Endothelial cell of umbilical vein (primary cell): ENCODE measurements at regions not wholly inside any gene's neighbourhood (a gene's known extent, or its start where the extent isn't known, plus 50 kb on each side); places are given as distances from the start of the nearest gene placed in this dataset.

ENCODE experiments used
- TF ChIP-seq, protein P1 (sequence below): IDR thresholded peaks from 2 replicates; pipeline ENCODE4 v1.6.1; 2011; ENCODE audit not compliant: insufficient read depth, insufficient read length
- TF ChIP-seq, protein P2 (sequence below), 2 donors: IDR thresholded peaks; 1 replicate in 1 of 2; 2 replicates in 1 of 2; pipeline ENCODE4 v1.5.1; 2011; ENCODE audit warnings: low read length in 2 of 2, mild to moderate bottlenecking in 2 of 2, moderate library complexity in 2 of 2, control low read depth in 1 of 2, inconsistent platforms in 1 of 2, low read depth in 1 of 2; ENCODE audit not compliant: insufficient read depth in 1 of 2; ENCODE audit errors: extremely low read depth in 1 of 2

DNA sequence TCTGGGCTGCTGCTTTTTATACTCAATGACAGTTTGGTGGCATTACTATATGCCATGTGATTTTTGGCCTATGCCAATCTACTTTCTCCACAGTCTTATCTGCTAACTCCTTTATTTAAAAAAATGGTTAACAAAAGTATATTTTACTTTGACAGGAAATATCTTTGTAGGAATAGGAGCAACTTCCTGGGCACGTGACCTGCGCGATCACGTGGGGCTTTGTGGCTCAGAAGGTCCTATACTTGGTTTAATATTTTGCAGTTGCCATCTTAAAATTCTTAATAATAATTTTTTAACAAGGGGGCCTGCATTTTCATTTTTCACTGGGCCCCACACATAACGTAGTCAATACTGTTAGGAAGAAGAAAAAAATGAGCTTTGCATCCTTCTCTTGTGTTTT is 249.7 kb downstream of the ACTR3 start:
- TF ChIP-seq, protein P1, sequence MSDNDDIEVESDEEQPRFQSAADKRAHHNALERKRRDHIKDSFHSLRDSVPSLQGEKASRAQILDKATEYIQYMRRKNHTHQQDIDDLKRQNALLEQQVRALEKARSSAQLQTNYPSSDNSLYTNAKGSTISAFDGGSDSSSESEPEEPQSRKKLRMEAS = no peak
- TF ChIP-seq, protein P2, sequence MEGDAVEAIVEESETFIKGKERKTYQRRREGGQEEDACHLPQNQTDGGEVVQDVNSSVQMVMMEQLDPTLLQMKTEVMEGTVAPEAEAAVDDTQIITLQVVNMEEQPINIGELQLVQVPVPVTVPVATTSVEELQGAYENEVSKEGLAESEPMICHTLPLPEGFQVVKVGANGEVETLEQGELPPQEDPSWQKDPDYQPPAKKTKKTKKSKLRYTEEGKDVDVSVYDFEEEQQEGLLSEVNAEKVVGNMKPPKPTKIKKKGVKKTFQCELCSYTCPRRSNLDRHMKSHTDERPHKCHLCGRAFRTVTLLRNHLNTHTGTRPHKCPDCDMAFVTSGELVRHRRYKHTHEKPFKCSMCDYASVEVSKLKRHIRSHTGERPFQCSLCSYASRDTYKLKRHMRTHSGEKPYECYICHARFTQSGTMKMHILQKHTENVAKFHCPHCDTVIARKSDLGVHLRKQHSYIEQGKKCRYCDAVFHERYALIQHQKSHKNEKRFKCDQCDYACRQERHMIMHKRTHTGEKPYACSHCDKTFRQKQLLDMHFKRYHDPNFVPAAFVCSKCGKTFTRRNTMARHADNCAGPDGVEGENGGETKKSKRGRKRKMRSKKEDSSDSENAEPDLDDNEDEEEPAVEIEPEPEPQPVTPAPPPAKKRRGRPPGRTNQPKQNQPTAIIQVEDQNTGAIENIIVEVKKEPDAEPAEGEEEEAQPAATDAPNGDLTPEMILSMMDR (IDR thresholded peaks at IDR 0.05; ENCODE audit: extremely low read depth in 1 of 2, insufficient read depth in 1 of 2, low read depth in 1 of 2, low read length in 2 of 2) = no peak
